G401.6 (cell line): ENCODE measurements at regions not wholly inside any gene's neighbourhood (a gene's known extent, or its start where the extent isn't known, plus 50 kb on each side); places are given as distances from the start of the nearest gene placed in this dataset.

ENCODE experiments used
- FAIRE-seq: peaks from 2 replicates; lab custom pipeline; 2012; peaks lifted over from hg19 to GRCh38; lab: Jason Lieb, UNC

GRCh38 chr7:108697254-108697653 lies 127.6 kb downstream of the DNAJB9 start:
- FAIRE-seq = no peak

- no peak for FAIRE-seq
Observed at GRCh38 chr7:108711611-108712010, 141.9 kb downstream of the DNAJB9 start.

- no peak for FAIRE-seq
Observed at GRCh38 chr7:108716783-108717182, 147.1 kb downstream of the DNAJB9 start.

GRCh38 chr7:108717781-108718180 lies 148.1 kb downstream of the DNAJB9 start:
- FAIRE-seq = no peak

- FAIRE-seq = no peak
Observed at GRCh38 chr7:108719631-108720030, 150.0 kb downstream of the DNAJB9 start.

DNA sequence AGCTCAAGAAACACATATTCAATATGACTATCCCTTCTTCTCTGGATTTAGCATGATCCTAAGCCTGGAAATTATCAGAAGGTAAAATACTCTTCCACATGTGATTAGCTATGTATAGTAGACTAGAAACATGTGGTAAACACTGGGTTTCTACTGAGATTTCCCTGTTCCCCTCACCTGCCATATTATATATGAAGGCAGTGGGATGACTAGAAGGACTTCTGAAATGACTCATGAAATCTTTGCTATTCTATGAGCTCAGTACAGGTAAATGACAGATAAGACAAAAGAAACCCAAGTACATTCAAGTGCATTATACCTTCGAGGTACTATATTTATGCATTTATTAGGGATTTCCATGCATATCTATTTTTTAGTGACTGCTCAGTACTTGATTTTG lies 152.9 kb downstream of the DNAJB9 start:
- no peak for FAIRE-seq

DNA sequence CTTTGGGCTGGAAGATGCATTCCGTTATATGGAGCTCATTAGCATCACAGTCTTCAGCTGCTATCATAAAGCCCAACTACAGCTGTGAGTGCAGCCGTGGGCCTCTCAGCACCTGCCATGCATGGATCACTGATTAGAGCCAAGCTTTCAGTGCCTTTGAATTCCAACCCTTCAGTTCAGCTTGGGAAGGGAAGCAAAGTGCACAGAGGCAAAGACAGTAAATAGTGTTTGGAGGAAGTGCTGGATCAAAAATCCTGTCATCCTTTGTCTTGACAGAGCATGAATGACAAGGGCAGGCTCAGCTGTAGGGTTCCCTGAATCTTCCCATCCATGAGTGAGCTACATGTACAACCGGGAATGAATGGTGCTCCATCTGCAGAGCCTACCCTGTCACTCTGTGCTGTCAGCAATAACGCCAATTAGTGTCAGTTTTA lies 153.7 kb downstream of the DNAJB9 start:
- FAIRE-seq = no peak

DNA sequence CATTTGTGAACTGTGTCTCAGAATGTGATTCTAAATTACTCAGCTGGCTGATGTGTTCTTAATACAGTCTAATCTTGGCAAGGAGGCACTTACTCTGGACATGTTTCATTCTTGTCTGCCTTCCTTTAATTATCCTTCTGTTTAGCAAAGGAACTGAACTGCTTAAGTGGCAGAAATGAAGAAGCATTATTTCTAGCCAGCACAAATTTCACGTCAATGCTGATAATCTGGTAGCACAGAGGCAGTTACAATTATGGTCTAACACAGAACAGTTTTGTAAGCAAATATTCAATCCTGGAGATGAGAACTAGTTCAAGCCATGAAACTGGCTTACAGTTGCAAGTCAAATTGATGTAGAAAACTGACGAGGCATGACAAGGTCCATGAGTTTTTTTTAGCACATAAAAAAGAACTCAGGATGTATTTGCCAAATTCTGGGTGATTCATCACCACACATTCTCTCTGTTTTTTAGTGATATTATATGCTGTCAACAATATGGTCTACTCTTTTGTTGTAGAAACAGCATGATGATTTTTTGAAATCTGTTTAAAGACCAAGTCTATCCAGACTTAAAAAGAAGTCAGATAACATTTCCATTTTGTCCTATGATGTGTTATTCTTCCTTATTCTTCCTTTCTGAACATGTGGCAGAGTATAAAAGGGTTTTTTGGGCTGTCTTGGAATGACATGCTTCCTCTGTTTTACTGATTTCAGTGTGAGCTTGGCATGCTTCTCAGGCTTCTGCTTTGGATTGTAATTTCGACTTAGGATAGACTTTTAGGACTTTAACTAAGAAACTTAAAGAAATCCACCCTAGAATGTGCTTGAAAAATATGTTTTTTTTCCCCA lies 154.8 kb downstream of the DNAJB9 start:
- FAIRE-seq = no peak

DNA sequence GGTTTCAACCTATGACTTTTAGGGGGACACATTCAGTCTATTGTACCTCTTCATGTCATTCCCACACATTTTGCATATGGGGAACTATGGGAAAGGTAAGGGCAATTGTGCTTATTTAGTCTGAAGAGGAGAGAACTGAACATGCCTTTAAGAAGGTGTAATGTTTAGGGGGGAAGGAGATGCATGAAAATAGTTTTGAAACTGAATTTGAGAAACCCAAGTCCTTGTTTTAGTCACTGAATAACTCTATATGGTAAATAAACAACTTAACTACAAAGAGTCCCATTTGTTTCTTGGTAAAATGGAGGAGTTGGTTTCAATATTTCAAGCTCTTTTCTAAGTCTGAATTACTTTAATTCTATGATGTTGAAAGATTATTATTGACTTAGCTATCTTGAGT lies 166.1 kb downstream of the DNAJB9 start:
- FAIRE-seq = no peak

GRCh38 chr7:108736221-108736891 lies 166.7 kb downstream of the DNAJB9 start:
- FAIRE-seq = no peak

DNA sequence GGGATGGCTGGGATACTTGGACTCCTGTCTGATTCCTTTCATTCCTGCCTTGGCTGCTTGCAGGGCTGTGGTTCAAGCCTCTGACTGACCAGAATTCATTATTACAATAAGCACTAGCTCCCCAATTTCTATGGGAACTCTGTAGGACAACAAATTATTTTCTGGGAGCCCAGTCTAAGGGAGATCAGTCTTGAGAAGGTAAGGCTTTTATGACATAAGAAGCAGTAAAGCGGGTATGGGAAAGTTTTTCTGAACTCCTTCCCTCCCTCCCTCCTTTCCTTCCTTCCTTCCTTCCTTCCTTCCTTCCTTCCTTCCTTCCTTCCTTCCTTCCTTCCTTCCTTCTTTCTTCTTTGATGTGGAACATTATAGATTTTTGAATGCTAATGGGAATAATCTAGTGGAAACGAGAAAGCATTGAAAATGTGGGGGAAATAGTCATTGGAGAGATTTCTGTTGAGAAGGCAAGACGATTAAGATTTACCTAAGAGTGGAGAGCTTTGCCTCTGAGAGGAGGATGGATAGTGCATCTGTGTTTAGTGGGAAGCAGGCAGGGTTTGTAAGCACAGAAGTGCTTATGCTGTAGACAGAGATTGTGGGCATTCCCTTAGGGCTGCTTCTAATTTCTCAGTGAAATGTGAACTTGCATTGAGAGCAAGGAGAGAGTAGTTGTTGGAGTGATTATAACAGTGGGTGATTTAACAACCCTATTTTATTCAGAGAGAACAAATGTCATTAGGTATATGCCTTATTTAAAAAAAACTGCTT lies 201.5 kb downstream of the DNAJB9 start:
- no peak for FAIRE-seq

DNA sequence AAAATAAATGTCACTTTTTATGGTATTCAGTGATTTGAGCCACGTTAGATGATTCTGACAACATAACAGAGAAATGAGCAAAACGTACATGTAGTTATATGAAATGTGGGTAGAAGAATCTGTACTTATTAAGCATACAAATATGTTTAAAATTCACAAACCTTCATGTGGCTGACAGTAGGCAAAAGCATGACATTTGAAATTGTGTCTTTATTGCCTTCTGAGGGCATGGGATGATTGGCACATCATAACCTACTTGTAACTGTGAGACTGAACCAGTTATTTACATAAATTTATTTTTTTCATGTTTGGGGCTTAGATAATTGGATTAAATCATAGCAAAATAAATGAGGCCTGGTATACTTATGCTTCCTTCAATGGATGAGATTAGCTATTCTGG lies 202.2 kb downstream of the DNAJB9 start:
- FAIRE-seq = no peak

- FAIRE-seq = no peak
Observed at GRCh38 chr7:108777966-108778365, 208.3 kb downstream of the DNAJB9 start.

- FAIRE-seq = peak; percentile 67
Observed at GRCh38 chr7:108789451-108789850, 219.8 kb downstream of the DNAJB9 start.

DNA sequence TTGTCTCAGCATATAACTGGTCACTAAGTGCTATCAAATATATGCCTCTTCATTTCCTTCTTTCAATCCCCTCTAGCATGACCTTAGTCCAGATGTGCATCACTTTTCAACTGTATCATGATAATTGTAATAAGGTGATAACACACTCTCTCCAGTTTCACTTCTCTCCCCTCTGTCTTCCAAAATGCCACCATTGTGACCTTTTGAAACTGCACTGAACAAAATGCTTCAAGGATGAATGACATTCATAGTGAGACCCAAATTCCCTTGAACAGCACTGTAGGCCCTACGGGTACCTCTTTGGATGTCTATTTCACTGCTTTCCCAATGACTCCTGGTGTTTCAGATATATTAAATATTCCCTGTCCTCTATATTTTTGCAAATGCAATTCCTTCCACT lies 224.8 kb downstream of the DNAJB9 start:
- no peak for FAIRE-seq

- FAIRE-seq = no peak
Observed at GRCh38 chr7:108802650-108803049, 233.0 kb downstream of the DNAJB9 start.

GRCh38 chr7:108805808-108806397 lies 236.2 kb downstream of the DNAJB9 start:
- FAIRE-seq = no peak

- no peak for FAIRE-seq
Observed at GRCh38 chr7:108808549-108809266, 239.0 kb downstream of the DNAJB9 start.

DNA sequence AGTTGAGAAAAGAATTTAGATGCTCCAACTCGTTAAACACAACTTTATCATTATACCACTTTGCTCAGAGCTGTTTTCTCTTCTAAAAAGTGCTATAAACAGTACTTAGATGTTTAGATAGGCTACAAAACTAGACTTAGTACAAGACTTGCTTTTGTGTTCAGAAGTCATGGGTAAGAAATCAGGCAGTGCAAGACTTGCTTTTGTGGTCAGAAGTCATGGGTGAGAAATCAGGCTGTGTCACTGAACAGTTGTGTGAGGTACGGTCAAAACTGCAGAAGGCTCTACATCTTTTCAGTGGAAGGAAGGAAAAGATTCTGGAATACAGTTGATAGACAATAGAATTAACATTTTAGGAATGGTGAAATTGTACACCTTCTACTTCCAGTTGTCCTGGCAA lies 239.7 kb downstream of the DNAJB9 start:
- no peak for FAIRE-seq

DNA sequence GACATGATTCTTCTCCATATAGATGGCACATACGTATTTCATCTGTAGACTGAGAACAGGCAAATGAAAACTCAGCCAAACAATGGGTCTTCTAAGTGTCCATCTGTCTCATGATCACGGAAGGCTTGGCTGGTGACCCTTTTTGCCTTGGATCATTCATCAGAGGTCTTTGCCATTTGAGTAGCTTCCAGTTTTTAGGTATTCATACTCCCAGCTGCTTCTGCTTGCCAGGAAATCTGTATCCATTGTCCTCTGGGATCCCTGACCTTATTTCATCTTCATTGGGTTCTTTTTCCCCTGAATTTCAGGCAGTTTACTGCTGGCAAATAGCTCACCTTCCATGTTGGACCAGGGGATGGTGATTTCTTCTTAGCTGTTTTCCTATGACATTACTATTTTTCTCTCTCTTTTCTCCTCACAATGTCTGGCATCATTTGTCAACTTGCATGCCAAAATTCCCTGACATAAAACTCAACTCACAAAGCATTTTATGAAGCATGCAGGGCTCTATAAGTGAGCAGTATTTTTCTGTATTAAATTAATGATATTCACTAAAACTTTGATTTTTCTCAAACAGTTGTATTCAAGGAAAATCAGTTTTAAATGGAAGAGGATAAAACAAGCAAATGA lies 241.2 kb downstream of the DNAJB9 start:
- no peak for FAIRE-seq

GRCh38 chr7:108813251-108814014 lies 243.8 kb downstream of the DNAJB9 start:
- FAIRE-seq = no peak
